ENCODE measurements at regions not wholly inside any gene's neighbourhood (a gene's known extent, or its start where the extent isn't known, plus 50 kb on each side); places are given as distances from the start of the nearest gene placed in this dataset.

DNA sequence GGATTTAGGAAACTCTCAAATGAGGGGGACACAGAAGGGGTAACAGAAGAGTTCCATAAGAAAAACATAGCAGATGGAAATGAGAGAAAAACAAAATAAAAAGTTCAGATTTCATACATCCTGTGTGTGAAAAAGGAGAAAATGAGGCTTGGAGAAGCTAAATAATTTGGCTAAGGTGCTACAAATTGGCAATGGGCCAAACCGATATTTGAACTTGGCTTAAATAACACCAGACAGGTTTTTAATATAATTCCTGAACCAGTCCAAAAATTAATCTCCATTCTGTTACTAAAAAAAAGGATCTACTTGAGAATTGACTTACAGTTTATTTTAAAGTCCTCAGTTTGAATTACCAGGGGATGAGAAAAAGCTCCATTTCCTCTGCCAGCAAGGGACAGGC is 342.9 kb upstream of the DPH6 start:
- no peak overlapping the region for H3K27ac ChIP-seq
- DNase-seq = no peak
- WGBS, 2 donors = 87 to 92% methylated on average over 1 of the region's 1 CpG
- no peaks in the 10 kb centered on the region for H3K9me3 ChIP-seq
- H3K4me1 ChIP-seq = no peaks in the 10 kb centered on the region
- no peak overlapping the region for H3K4me3 ChIP-seq
- intact Hi-C loops (cut with DNase I) = no loop called here
- TF ChIP-seq POLR2AphosphoS5 (IDR thresholded peaks at IDR 0.05) (no peak), POLR2A (IDR thresholded peaks at IDR 0.05) (no peak), EP300 (IDR thresholded peaks at IDR 0.05) (no peak)
- TF ChIP-seq, protein P1, sequence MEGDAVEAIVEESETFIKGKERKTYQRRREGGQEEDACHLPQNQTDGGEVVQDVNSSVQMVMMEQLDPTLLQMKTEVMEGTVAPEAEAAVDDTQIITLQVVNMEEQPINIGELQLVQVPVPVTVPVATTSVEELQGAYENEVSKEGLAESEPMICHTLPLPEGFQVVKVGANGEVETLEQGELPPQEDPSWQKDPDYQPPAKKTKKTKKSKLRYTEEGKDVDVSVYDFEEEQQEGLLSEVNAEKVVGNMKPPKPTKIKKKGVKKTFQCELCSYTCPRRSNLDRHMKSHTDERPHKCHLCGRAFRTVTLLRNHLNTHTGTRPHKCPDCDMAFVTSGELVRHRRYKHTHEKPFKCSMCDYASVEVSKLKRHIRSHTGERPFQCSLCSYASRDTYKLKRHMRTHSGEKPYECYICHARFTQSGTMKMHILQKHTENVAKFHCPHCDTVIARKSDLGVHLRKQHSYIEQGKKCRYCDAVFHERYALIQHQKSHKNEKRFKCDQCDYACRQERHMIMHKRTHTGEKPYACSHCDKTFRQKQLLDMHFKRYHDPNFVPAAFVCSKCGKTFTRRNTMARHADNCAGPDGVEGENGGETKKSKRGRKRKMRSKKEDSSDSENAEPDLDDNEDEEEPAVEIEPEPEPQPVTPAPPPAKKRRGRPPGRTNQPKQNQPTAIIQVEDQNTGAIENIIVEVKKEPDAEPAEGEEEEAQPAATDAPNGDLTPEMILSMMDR (IDR thresholded peaks at IDR 0.05) = no peak
- no peaks in the 10 kb centered on the region for H3K27me3 ChIP-seq
- H3K36me3 ChIP-seq = no peaks in the 10 kb centered on the region

GRCh38 chr15:35907511-35907910 is 361.5 kb upstream of the DPH6 start:
- intact Hi-C loops (cut with DNase I) = no loop called here
- H3K27me3 ChIP-seq = no peaks in the 10 kb centered on the region
- peaks cover 0 to 3% (median 0%) of the 10 kb centered on the region in 4 donors for H3K9me3 ChIP-seq
- WGBS, 2 donors = 50 to 54% methylated on average over 3 of the region's 3 CpGs
- H3K4me1 ChIP-seq = peaks cover 0 to 4% (median 0%) of the 10 kb centered on the region in 4 donors
- no peak overlapping the region for H3K4me3 ChIP-seq
- H3K36me3 ChIP-seq = no peaks in the 10 kb centered on the region
- TF ChIP-seq EP300 (IDR thresholded peaks at IDR 0.05) = no peak
- TF ChIP-seq POLR2A (IDR thresholded peaks at IDR 0.05) = no peak
- TF ChIP-seq, protein P1 (IDR thresholded peaks at IDR 0.05) = no peak
- TF ChIP-seq POLR2AphosphoS5 (IDR thresholded peaks at IDR 0.05) = no peak
- H3K27ac ChIP-seq = no peak overlapping the region
- DNase-seq = no peak

GRCh38 chr15:35909414-35909813 is 363.4 kb upstream of the DPH6 start:
- TF ChIP-seq EP300 (IDR thresholded peaks at IDR 0.05) (no peak), POLR2AphosphoS5 (IDR thresholded peaks at IDR 0.05) (no peak), POLR2A (IDR thresholded peaks at IDR 0.05) (no peak)
- TF ChIP-seq, protein P1 (IDR thresholded peaks at IDR 0.05) = no peak
- Histone ChIP-seq H3K36me3 (no peaks in the 10 kb centered on the region), H3K9me3 (peaks cover 0 to 2% (median 0%) of the 10 kb centered on the region in 4 donors), H3K27me3 (no peaks in the 10 kb centered on the region), H3K27ac (no peak overlapping the region), H3K4me1 (peaks cover 0 to 4% (median 0%) of the 10 kb centered on the region in 4 donors), H3K4me3 (no peak overlapping the region)
- no peak for DNase-seq
- 63 to 83% methylated on average over 3 of the region's 3 CpGs for WGBS, 2 donors
- intact Hi-C loops (cut with DNase I) = no loop called here

- no peak for TF ChIP-seq POLR2A (IDR thresholded peaks at IDR 0.05)
- TF ChIP-seq EP300 (IDR thresholded peaks at IDR 0.05) = no peak
- TF ChIP-seq, protein P1 (IDR thresholded peaks at IDR 0.05) = no peak
- TF ChIP-seq POLR2AphosphoS5 (IDR thresholded peaks at IDR 0.05) = no peak
- Histone ChIP-seq H3K4me3 (no peak overlapping the region), H3K9me3 (peaks cover 0 to 5% (median 0%) of the 10 kb centered on the region in 4 donors), H3K27ac (no peak overlapping the region), H3K27me3 (no peaks in the 10 kb centered on the region), H3K36me3 (no peaks in the 10 kb centered on the region), H3K4me1 (peaks cover 0 to 4% (median 0%) of the 10 kb centered on the region in 4 donors)
- intact Hi-C loops (cut with DNase I) = no loop called here
- DNase-seq = no peak
- WGBS, 2 donors = 95 to 98% methylated on average over 2 of the region's 2 CpGs
Observed at GRCh38 chr15:35910227-35910626, 364.3 kb upstream of the DPH6 start.
